ENCODE measurements at regions not wholly inside any gene's neighbourhood (a gene's known extent, or its start where the extent isn't known, plus 50 kb on each side); places are given as distances from the start of the nearest gene placed in this dataset.

DNA sequence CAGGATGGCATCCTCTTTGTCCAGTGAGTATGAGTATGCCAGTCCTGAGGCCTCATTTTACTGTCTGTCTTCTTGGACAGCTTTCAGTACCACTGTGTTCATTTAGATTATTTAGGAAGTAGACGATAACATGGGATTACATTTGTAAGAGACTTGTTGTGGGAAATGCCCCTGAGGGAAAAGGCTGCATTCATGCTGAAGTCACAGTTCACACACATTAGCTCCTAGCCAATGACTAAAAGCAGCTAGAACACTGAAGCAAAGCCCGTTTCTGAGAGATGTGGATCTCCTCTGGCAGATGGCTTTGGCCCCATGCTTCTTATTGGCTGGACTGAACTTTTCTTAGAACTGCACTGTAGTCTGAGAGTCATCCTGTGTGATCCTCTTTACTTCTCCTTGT is 242.4 kb downstream of the FAM76B start:
- no peaks in the 10 kb centered on the region for H3K9me3 ChIP-seq (replicated peaks)

DNA sequence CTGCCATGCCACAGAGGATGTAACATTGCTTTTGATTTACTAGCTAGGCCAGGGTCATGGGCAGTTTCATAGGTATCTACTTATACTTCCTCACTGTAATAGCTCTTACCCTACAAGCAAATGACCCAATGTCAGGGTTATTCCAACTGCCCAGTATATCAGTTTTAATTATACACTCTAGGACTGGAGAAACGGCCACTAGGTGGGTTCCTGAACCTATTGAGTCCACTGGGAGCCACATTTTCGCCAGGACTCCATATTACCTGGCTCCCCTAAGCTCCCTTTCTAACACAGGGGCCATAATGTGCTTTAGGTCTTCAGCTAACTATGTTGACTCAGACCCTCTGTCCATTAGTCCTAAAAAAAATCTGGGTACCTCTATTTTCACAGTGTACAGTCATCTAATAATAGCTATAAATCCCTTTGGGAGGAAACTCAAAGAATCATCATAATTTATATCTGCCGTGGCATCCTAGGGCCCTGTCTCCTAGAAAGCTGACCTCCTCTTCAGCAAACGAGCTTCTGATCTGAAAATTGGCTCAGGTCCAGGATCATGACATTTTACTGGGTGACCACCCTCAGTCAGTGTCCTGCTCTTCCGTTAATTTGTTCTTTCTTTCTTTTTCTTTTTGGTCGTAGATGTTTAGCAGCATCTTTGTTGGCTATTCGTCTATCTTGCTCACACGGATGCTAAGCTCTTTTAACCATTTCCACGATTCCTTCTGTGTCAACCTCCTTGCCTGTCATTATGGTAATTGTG is 244.3 kb downstream of the FAM76B start:
- H3K36me3 ChIP-seq = no peaks in the 10 kb centered on the region

More for the DNA sequence above, 242.4 kb downstream of the FAM76B start:
- no peak overlapping the region for H3K4me3 ChIP-seq
- H3K4me1 ChIP-seq = no peaks in the 10 kb centered on the region
- H3K27me3 ChIP-seq = no peaks in the 10 kb centered on the region
- no peak for DNase-seq
- H3K36me3 ChIP-seq = no peaks in the 10 kb centered on the region
- H3K27ac ChIP-seq = no peak overlapping the region

DNA sequence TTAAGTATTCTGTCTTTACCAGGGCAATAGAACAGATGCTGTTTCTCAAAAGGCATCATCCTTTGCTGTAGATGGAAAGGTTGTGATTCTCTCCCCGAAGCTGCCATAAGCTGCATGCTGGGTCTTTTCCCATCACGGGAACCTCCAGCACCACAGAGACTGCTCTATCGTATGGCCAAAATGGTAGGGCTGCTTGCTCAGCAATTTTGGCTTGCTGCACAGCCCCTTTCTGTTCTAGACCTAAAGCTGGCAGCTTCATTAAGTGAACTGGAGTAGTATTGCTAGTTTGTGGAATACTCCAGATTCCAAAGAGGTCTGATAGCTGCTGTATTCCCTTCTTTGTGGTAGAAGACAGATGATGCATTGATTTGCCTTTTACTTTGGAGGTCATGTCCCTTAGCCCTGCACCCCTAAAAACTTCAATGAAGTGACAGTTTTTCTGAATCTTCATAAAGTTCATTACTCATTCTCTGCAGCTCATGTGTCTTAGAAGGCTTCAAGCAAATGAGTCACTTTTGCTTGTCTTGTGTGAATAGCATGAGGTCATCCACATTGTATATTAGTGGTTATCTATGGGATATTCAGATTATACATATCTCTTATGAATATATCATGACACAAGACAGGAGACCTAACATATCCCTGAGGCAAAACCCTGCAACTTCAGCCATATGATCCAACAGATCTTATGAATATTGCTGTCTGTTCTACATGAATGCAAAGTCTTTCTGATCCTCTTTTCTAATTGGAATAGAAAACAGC is 245.3 kb downstream of the FAM76B start:
- Histone ChIP-seq H3K36me3 (no peaks in the 10 kb centered on the region), H3K9me3 (replicated peaks) (no peaks in the 10 kb centered on the region), H3K4me3 (no peak overlapping the region), H3K4me1 (no peaks in the 10 kb centered on the region), H3K27me3 (no peaks in the 10 kb centered on the region), H3K27ac (no peak overlapping the region)
- no peak for DNase-seq

More for the DNA sequence above, 244.3 kb downstream of the FAM76B start:
- H3K9me3 ChIP-seq (replicated peaks) = no peaks in the 10 kb centered on the region
- H3K4me3 ChIP-seq = no peak overlapping the region
- no peaks in the 10 kb centered on the region for H3K27me3 ChIP-seq
- H3K27ac ChIP-seq = no peak overlapping the region
- peak in 1 of 2 experiments; percentile 6 for DNase-seq
- H3K4me1 ChIP-seq = no peaks in the 10 kb centered on the region

DNA sequence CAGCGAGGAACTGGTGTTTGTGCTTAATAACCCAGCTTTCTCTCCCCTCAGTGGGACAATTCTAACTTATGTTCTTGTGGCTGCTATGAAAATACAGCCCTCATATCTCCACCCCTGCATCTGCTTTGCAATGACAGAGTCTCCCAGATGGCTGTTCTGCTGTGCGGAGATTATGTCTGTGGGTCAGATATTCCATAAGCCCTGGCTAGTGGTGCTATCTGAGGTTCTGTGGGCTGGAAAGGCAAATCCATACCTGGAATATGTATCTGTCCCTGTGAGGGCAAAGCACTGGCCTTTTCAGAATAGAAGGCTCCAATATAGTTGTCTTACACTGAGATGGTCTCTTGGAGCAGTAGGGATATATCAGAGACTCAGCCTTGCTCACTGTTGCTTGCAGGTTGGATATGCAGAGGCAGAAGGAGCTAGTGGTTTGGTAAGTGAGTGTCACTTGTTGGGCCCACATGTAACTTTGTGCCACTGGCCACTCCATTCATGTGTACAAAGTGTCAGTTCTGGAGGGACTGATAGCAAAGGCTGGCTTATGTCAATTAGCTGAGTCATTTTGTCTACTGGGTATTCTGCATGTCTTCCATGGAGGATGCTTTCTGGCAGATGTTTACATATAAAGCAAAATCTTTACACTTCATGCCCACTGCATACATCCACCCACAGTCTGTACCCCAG is 246.6 kb downstream of the FAM76B start:
- Histone ChIP-seq H3K36me3 (no peaks in the 10 kb centered on the region), H3K27me3 (no peaks in the 10 kb centered on the region), H3K4me3 (no peak overlapping the region), H3K9me3 (replicated peaks) (no peaks in the 10 kb centered on the region), H3K27ac (no peak overlapping the region), H3K4me1 (no peaks in the 10 kb centered on the region)
- no peak for DNase-seq

DNA sequence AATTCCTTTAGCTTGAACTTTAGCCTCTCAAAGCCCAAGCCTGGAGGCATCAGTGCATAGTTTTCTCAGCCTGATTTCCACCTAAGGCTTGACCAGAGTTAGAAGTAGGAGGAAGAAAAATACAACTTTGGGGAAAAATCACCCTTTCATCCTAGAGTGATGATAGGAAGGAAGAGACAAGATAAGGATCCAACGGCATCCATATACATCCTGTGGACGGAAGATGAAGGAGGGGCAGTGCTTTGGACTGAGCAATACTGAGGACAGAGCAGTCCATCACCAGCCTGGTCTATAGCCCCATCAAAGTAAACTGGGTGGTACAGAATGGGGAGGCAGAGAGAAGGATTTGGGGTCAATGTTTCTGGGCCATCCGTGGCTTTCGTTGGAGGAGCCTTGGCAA is 247.9 kb downstream of the FAM76B start:
- no peaks in the 10 kb centered on the region for H3K4me1 ChIP-seq
- H3K27ac ChIP-seq = no peak overlapping the region
- DNase-seq = no peak
- H3K4me3 ChIP-seq = no peak overlapping the region
- no peaks in the 10 kb centered on the region for H3K9me3 ChIP-seq (replicated peaks)
- no peaks in the 10 kb centered on the region for H3K36me3 ChIP-seq
- no peaks in the 10 kb centered on the region for H3K27me3 ChIP-seq

DNA sequence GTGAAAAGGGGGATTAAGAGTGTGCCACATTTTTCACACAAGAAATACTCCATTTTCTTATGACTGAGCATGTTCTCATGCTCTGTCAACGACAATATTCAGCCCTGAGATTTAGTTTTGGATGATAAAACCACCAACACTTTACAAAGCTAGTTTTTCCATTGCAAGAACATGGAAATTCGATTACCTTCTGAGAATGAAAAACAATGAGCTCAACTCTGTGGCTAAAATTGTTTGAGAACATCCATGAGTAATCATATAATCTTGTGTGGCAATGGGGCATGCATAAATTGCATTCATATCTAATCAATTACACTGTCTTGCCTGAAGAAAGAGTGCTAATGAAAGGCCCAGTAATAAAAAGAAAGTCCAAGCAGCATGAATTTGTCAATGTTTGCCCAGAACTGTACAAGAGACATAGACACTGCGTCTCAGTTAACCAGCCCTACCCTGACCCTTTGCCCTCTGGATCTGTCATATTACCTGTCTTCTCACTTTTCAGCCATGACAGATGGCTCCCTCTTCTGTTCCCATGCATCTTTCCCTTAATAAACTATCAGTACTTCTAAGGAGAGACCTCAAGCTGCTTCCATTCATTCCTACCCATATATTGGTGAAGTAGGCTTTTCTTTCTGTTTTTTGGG is 253.4 kb downstream of the FAM76B start:
- Histone ChIP-seq H3K27me3 (no peaks in the 10 kb centered on the region), H3K36me3 (no peaks in the 10 kb centered on the region), H3K4me3 (no peak overlapping the region), H3K27ac (no peak overlapping the region), H3K9me3 (replicated peaks) (no peaks in the 10 kb centered on the region), H3K4me1 (no peaks in the 10 kb centered on the region)
- no peak for DNase-seq

DNA sequence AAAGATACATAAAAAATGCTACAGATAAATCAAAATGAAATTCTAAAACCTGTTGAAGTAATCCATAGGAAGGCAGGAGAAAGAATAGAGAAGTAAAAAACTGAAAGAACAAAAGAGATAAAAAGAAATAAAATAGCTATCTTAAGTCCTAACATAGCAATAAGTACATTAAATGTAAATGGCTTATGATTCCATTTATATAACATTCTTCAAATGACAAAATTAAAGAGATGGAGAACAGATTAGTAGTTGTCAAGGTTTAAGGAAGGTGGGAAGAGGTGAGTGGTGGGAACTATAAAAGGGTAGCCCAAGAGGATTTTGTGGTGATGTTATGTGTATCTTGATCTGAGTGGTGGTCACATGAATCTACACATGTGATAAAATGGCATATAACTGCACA is 254.8 kb downstream of the FAM76B start:
- H3K9me3 ChIP-seq (replicated peaks) = no peaks in the 10 kb centered on the region
- H3K36me3 ChIP-seq = no peaks in the 10 kb centered on the region
- no peaks in the 10 kb centered on the region for H3K4me1 ChIP-seq
- no peak overlapping the region for H3K27ac ChIP-seq
- no peak overlapping the region for H3K4me3 ChIP-seq
- no peak for DNase-seq
- no peaks in the 10 kb centered on the region for H3K27me3 ChIP-seq

DNA sequence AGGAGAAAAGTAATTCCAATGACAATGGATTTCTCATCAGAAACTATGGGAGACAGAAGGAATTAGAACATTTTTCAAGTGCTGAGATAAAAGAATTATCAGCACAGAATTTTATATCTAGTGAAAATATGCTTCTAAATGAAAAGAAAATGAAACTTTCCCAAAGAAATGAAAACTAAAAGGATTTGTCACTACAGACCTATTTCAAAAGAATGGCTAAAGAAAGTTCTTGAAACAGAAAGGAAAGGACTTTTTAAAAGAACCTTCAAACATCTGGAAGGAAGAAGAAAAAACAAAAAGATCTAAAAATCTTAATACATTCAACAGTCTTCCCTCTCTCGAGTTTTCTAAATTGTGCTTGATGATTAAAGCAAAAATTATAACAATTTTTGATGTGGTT is 255.4 kb downstream of the FAM76B start:
- DNase-seq = no peak
- Histone ChIP-seq H3K27me3 (no peaks in the 10 kb centered on the region), H3K9me3 (replicated peaks) (no peaks in the 10 kb centered on the region), H3K4me1 (no peaks in the 10 kb centered on the region), H3K36me3 (no peaks in the 10 kb centered on the region), H3K27ac (no peak overlapping the region), H3K4me3 (no peak overlapping the region)

DNA sequence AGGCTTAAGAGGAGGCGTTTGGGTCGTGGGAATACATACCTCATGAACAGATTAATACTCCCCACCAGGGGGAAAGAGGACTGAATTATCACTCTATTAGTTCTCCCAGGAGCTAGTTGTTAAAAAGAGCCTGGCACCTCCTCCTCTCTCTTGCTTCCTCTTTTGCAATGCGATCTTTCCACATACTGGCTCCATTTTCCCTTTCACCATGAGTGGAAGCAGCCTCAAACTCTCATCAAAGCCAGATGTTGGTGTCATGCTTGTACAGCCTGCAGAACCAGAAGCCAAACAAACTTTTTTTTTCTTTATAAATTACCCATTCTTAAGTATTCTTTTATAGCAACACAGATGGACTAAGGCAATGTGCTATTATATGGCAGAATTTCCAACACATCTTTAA is 258.5 kb downstream of the FAM76B start:
- H3K4me3 ChIP-seq = no peak overlapping the region
- H3K9me3 ChIP-seq (replicated peaks) = no peaks in the 10 kb centered on the region
- no peak overlapping the region for H3K27ac ChIP-seq
- H3K4me1 ChIP-seq = no peaks in the 10 kb centered on the region
- DNase-seq = no peak
- H3K36me3 ChIP-seq = no peaks in the 10 kb centered on the region
- H3K27me3 ChIP-seq = no peaks in the 10 kb centered on the region

DNA sequence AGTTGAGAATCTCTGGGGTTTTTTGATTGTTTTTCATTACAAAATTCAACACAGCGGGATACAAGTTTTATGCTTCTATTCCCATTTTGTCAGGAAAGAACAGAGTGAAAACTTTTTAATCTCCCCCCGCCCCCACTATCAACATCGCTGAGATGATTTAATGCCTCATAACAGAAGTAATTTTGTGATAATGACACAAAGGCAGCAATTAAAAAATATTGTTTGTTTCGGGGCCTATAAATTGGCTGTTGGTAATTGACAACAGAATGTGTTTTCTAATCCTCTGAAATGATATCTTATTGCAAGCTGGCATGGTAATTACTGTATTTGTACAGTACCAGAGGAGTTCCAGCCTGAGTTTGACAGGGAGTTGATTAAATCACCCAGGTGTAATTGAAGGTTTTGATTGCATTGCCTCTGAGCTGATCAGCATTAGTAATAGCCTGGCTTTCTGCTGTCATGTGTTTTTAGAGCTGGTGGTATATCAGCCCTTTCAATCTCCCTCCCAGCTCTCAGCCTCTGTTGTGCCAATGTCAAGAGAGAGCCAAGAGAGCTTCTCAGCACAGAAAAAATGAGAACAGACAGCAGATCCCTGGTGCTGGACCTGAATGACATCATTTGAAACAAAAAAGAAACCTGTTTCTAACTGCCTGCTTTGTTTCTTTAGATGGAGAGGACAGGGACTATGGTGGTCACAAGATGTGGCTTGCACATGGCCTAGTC is 265.1 kb downstream of the FAM76B start:
- no peaks in the 10 kb centered on the region for H3K36me3 ChIP-seq
- H3K4me1 ChIP-seq = no peaks in the 10 kb centered on the region
- H3K27me3 ChIP-seq = no peaks in the 10 kb centered on the region
- DNase-seq = peak in 1 of 2 experiments; percentile 4
- no peak overlapping the region for H3K4me3 ChIP-seq
- H3K27ac ChIP-seq = no peak overlapping the region
- no peaks in the 10 kb centered on the region for H3K9me3 ChIP-seq (replicated peaks)

DNA sequence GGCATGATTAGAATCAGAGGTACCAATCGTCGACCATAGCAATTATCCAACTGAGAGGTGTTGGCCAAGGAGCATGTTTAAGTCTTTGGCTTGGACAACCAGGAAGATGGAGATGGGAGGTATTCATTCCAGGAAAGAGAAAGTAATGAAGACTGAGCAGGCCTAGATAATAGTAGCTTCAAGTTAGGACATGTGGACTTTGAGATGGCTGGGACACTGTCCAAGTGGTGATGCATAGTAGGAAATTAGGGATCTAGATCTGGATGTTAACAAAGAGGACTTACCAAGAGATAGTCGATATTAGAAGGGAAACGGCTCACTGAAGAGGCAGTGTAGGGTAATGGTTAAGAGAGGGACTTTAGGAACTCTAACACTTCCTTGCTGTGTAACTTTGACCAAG is 266.7 kb downstream of the FAM76B start:
- Histone ChIP-seq H3K27ac (no peak overlapping the region), H3K4me1 (no peaks in the 10 kb centered on the region), H3K4me3 (no peak overlapping the region), H3K9me3 (replicated peaks) (no peaks in the 10 kb centered on the region), H3K36me3 (no peaks in the 10 kb centered on the region), H3K27me3 (no peaks in the 10 kb centered on the region)
- no peak for DNase-seq

DNA sequence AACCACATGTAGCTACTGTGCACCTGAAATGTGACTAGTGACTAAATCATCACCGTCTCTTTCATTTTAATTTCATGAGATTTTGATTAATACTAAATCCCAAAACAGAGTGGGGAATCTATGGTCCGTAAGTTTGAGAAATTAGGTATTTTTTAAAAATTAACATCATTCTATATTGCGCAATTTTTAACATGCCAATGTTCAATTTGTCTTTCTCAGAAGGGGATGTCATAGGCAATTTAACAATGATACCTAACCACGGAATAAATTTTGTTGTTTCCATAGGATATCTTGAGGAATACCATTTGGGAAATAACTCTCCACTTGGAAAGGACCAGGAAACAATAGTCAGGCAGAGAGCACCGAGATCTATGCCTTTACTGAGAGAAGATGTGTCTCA is 267.7 kb downstream of the FAM76B start:
- H3K27me3 ChIP-seq = no peaks in the 10 kb centered on the region
- DNase-seq = no peak

DNA sequence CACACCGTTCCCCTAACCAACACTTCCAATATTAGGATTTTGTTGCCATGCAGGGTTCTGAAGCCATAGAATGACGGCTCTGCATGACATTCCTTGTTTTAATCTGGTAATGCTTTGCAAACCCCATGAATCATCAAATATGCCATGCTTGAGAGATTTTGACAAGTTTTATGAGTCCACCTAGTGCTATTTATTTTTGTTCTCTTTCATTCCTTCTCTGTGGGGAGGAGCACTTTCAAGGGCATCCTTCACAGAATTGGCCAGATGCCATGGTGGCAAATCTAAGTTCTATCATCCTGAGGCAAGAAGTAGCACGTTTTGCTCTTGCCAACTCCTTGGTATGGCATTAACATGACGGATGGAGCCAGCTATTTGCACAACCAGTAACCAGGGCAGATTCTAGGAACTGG is 268.4 kb downstream of the FAM76B start:
- no peaks in the 10 kb centered on the region for H3K36me3 ChIP-seq
- H3K9me3 ChIP-seq (replicated peaks) = no peaks in the 10 kb centered on the region
- DNase-seq = no peak
- H3K4me1 ChIP-seq = no peaks in the 10 kb centered on the region
- no peak overlapping the region for H3K4me3 ChIP-seq
- no peaks in the 10 kb centered on the region for H3K27me3 ChIP-seq
- H3K27ac ChIP-seq = no peak overlapping the region

More for the DNA sequence above, 267.7 kb downstream of the FAM76B start:
- no peaks in the 10 kb centered on the region for H3K9me3 ChIP-seq (replicated peaks)
- no peak overlapping the region for H3K4me3 ChIP-seq
- no peaks in the 10 kb centered on the region for H3K4me1 ChIP-seq
- no peak overlapping the region for H3K27ac ChIP-seq
- H3K36me3 ChIP-seq = no peaks in the 10 kb centered on the region

DNA sequence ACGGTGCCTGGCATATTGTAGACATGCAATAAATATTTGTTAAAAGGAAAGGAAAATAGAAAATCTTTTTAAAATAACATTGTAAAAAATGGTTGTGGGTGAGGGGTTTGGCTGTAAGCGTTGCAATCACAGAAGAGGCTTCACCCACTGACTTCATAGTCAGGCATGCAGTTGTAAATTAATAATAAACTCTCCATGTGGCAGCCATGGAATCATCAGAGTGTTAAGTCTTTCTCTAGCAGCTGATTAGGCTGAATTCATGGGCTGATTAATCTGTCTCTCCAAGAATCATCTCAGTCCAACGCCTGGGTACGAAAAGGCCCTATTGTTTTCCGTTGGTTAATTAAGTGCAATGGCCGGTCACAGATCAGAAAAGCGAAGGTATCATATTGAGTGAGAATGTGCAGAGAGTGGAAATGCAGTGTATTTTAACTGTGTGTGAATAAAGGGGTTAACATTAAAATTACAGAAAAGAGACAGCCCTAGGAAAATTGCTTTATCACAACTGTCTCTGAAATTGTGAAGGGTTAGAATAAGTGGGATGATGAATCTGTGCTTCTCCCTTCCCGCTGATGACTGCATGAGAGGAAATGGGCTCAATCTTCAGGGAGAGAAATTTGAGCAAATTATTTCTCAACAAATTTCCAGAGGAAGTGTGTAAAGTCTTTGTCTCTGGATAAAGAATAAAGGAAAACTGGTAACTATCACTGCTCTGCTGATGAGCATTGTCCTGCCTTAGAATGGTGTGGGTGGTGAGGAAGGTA is 269.0 kb downstream of the FAM76B start:
- Histone ChIP-seq H3K9me3 (replicated peaks) (no peaks in the 10 kb centered on the region), H3K4me3 (no peak overlapping the region)

More for the DNA sequence above, 269.0 kb downstream of the FAM76B start:
- Histone ChIP-seq H3K27me3 (no peaks in the 10 kb centered on the region), H3K27ac (no peak overlapping the region), H3K36me3 (no peaks in the 10 kb centered on the region), H3K4me1 (no peaks in the 10 kb centered on the region)
- DNase-seq = no peak
